Bronchial epithelial cell (primary cell): ENCODE measurements at regions not wholly inside any gene's neighbourhood (a gene's known extent, or its start where the extent isn't known, plus 50 kb on each side); places are given as distances from the start of the nearest gene placed in this dataset.

Experiments
- DNase-seq: peaks from one replicate; pipeline ENCODE4 v3.0.0-alpha.2; 2010; ENCODE audit warnings: low read depth
- FAIRE-seq: peaks from 2 replicates; lab custom pipeline; 2011; peaks lifted over from hg19 to GRCh38; lab: Jason Lieb, UNC
- H3K27me3 ChIP-seq: 2 replicates; pipeline ENCODE4 v1.5.1; 2011; ENCODE audit warnings: low read length; ENCODE audit not compliant: control insufficient read depth, insufficient read depth
- H3K36me3 ChIP-seq: 2 replicates; pipeline ENCODE4 v1.5.1; 2011; ENCODE audit warnings: low read length; ENCODE audit not compliant: control insufficient read depth, insufficient read depth
- H3K4me3 ChIP-seq: 2 replicates; pipeline ENCODE4 v1.5.1; 2011; ENCODE audit warnings: mild to moderate bottlenecking, low read depth, low read length, control low read depth
- TF ChIP-seq, protein P1 (sequence below): IDR thresholded peaks from 2 replicates; pipeline ENCODE4 v1.5.1; 2011; ENCODE audit warnings: mild to moderate bottlenecking, moderate library complexity, low read length, control low read depth, inconsistent platforms; ENCODE audit not compliant: insufficient read depth, severe bottlenecking

DNA sequence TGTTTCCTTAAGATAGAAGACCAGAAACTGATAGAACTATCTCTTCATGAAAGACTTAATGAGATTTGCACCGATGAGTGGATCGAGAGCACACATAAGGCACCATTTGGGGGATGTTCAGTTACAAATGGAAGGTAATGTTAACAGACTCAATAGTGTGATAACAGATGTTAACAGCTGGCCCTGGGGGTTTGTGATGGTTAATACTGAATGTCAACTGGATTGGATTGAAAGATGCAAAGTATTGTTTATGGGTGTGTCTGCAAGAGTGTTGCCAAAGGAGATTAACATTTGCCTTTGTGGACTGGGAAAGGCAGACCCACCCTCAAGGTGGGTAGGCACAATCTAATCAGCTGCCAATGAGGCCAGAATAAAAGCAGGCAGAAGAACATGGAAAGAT, 130.5 kb upstream of the DGKB start:
- Histone ChIP-seq H3K4me3 (no peak overlapping the region), H3K27me3 (no peaks in the 10 kb centered on the region), H3K36me3 (no peaks in the 10 kb centered on the region)
- FAIRE-seq (no peak), DNase-seq (no peak)
- TF ChIP-seq, protein P1, sequence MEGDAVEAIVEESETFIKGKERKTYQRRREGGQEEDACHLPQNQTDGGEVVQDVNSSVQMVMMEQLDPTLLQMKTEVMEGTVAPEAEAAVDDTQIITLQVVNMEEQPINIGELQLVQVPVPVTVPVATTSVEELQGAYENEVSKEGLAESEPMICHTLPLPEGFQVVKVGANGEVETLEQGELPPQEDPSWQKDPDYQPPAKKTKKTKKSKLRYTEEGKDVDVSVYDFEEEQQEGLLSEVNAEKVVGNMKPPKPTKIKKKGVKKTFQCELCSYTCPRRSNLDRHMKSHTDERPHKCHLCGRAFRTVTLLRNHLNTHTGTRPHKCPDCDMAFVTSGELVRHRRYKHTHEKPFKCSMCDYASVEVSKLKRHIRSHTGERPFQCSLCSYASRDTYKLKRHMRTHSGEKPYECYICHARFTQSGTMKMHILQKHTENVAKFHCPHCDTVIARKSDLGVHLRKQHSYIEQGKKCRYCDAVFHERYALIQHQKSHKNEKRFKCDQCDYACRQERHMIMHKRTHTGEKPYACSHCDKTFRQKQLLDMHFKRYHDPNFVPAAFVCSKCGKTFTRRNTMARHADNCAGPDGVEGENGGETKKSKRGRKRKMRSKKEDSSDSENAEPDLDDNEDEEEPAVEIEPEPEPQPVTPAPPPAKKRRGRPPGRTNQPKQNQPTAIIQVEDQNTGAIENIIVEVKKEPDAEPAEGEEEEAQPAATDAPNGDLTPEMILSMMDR, result no peak

GRCh38 chr7:15018981-15019380, 116.4 kb upstream of the DGKB start:
- FAIRE-seq (no peak), DNase-seq (no peak)
- TF ChIP-seq, protein P1, result no peak
- Histone ChIP-seq H3K4me3 (no peak overlapping the region), H3K36me3 (no peaks in the 10 kb centered on the region), H3K27me3 (no peaks in the 10 kb centered on the region)

DNA sequence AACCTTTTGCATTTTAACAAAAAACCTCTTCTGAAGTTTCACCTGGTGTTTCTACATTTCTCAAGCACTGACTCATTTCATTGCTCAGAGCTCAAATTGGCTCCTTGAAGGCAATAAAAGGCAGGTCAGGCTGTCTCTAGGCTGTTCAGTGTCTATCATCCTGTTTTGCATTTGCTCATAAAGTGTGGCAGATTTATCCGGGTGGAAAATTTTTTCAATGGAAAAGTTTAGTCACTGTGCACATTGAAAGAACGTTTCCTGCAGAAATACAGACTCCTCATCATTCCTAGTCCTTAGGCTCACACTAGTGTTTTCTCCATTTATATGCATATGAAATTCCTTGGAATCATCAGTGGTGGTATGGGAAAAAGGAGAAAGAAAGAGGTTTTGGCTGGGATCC, 114.2 kb upstream of the DGKB start:
- H3K4me3 ChIP-seq, result no peak overlapping the region
- peak; percentile 83 for DNase-seq

DNA sequence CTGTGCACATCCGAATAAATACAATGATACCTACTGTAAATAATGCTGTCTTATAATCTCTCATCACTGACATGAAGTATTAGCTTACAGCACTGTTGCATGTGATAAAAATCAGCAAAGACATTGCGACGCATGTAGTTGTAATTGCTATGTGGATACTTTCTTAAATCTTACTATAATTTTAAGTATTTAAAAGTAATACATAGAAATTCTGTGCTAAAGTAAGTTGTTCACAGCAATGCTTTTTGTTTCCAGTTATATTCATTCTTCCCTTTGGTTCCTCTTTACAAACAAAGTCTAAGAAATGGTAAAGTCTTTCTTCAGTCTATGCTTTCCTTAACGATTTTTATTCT, 113.7 kb upstream of the DGKB start:
- H3K36me3 ChIP-seq, result no peaks in the 10 kb centered on the region
- H3K4me3 ChIP-seq, result no peak overlapping the region
- FAIRE-seq (no peak), DNase-seq (no peak)
- no peaks in the 10 kb centered on the region for H3K27me3 ChIP-seq
- TF ChIP-seq, protein P1, result no peak

More for the DNA sequence above, 114.2 kb upstream of the DGKB start:
- TF ChIP-seq, protein P1, result no peak
- Histone ChIP-seq H3K36me3 (no peaks in the 10 kb centered on the region), H3K27me3 (no peaks in the 10 kb centered on the region)
- no peak for FAIRE-seq

GRCh38 chr7:15015545-15016314, 113.2 kb upstream of the DGKB start:
- Histone ChIP-seq H3K4me3 (no peak overlapping the region), H3K27me3 (no peaks in the 10 kb centered on the region), H3K36me3 (no peaks in the 10 kb centered on the region)
- peak; percentile 87 for DNase-seq
- no peak for FAIRE-seq
- TF ChIP-seq, protein P1, result peak; percentile 56

DNA sequence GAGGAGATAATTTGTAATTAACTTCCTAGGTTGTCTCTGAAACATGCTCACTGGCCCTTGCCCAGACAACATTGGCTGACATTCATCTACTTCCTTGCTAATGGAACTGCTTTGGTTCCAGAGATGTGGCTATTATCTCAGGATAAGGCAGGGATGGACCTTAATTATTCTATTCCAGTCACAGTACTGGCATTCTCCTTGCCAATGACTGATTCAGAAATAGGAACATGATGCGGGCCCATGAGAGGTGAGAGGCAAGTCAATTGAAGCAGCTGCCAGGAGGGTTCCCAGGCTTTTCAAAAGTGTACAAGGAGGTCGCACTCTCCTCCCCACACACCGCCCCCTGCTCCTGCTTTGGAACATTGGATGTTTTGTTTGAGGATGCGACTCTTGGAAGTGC, 109.6 kb upstream of the DGKB start:
- Histone ChIP-seq H3K4me3 (no peak overlapping the region), H3K36me3 (no peaks in the 10 kb centered on the region), H3K27me3 (no peaks in the 10 kb centered on the region)
- DNase-seq (no peak), FAIRE-seq (no peak)
- TF ChIP-seq, protein P1, result no peak
